BJ (cell line): ENCODE measurements at regions not wholly inside any gene's neighbourhood (a gene's known extent, or its start where the extent isn't known, plus 50 kb on each side); places are given as distances from the start of the nearest gene placed in this dataset.

Experiments used
- CTCF ChIA-PET: fragments of 350-600 bp; formaldehyde crosslinking; extraction: SDS; loops from one replicate; lab custom pipeline; 2021; ENCODE audit warnings: antibody characterized with exemption, inconsistent platforms; lab: Yijun Ruan, JAX
- POLR2A ChIA-PET: fragments of 300-600 bp; sonication (Branson Sonifier 250); formaldehyde crosslinking; extraction: SDS; loops from one replicate; lab custom pipeline; 2021; ENCODE audit warnings: antibody characterized with exemption; lab: Charles Lee
- DNase-seq: peaks from one replicate; pipeline ENCODE4 v3.0.0-alpha.2; 2011; ENCODE audit warnings: low read depth
- H3K27me3 ChIP-seq: 2 replicates; pipeline ENCODE4 v1.6.0; 2011; ENCODE audit warnings: low read length; ENCODE audit not compliant: control insufficient read depth, insufficient read depth
- H3K36me3 ChIP-seq: 2 replicates; pipeline ENCODE4 v1.5.1; 2011; ENCODE audit warnings: low read length; ENCODE audit not compliant: control insufficient read depth, insufficient read depth
- H3K4me3 ChIP-seq: 2 replicates; pipeline ENCODE4 v1.5.1; 2011; ENCODE audit warnings: low read depth, mild to moderate bottlenecking, control low read depth, low read length
- CTCF ChIP-seq: IDR thresholded peaks from 2 replicates; pipeline ENCODE4 v1.5.1; 2011; ENCODE audit warnings: low read depth, mild to moderate bottlenecking, control low read depth, inconsistent platforms, low read length, moderate library complexity; ENCODE audit not compliant: insufficient read depth

GRCh38 chr7:4616116-4616515 is 66.0 kb upstream of the FOXK1 start:
- Histone ChIP-seq H3K36me3 (no peaks in the 10 kb centered on the region), H3K4me3 (no peak overlapping the region), H3K27me3 (no peaks in the 10 kb centered on the region)
- DNase-seq, result no peak
- ChIA-PET POLR2A (no interaction called here), CTCF (interaction anchor here (0.6 to 5.5 kb wide), 3 partner anchors 15 to 67 kb away, joined by 3 to 57 read pairs (median 5); no protein-coding TSS in a partner anchor)
- no peak for TF ChIP-seq CTCF

- POLR2A ChIA-PET, result no interaction called here
- no peak for TF ChIP-seq CTCF
- CTCF ChIA-PET, result no interaction called here
These were observed 60.7 kb upstream of the FOXK1 start for GRCh38 chr7:4621396-4621795.

GRCh38 chr7:4626318-4626845 is 55.7 kb upstream of the FOXK1 start:
- Histone ChIP-seq H3K27me3 (peaks cover 3% of the 10 kb centered on the region; the same call in 1 of the 2 replicates), H3K36me3 (no peaks in the 10 kb centered on the region), H3K4me3 (no peak overlapping the region)
- ChIA-PET CTCF (interaction anchor here (2.8 kb wide), 1 partner anchor 15 kb away, joined by 11 read pairs; no protein-coding TSS in a partner anchor), POLR2A (no interaction called here)
- TF ChIP-seq CTCF, result no peak
- no peak for DNase-seq

More at GRCh38 chr7:4621396-4621795, 60.7 kb upstream of the FOXK1 start:
- no peaks in the 10 kb centered on the region for H3K36me3 ChIP-seq
- H3K4me3 ChIP-seq, result no peak overlapping the region
- H3K27me3 ChIP-seq, result no peaks in the 10 kb centered on the region
- no peak for DNase-seq

GRCh38 chr7:4629287-4629895 is 52.7 kb upstream of the FOXK1 start:
- peaks cover 3% of the 10 kb centered on the region; the same call in 1 of the 2 replicates for H3K27me3 ChIP-seq
- H3K4me3 ChIP-seq, result no peak overlapping the region
- CTCF ChIA-PET, result interaction anchor here (3.4 to 4.0 kb wide), 2 partner anchors 16 to 21 kb away, joined by 30 to 57 read pairs; no protein-coding TSS in a partner anchor
- POLR2A ChIA-PET, result no interaction called here
- no peak for TF ChIP-seq CTCF
- H3K36me3 ChIP-seq, result no peaks in the 10 kb centered on the region
- no peak for DNase-seq

- Histone ChIP-seq H3K27me3 (peaks cover 3% of the 10 kb centered on the region; the same call in 1 of the 2 replicates), H3K36me3 (no peaks in the 10 kb centered on the region), H3K4me3 (peak overlapping the region; percentile 40)
- peak; percentile 78 for TF ChIP-seq CTCF
- ChIA-PET POLR2A (interaction anchor here (1.3 kb wide), 1 partner anchor 114 kb away, joined by 4 read pairs; no protein-coding TSS in a partner anchor), CTCF (interaction anchor here (0.5 to 4.0 kb wide), 14 partner anchors 10 to 1766 kb away, joined by 3 to 57 read pairs (median 4); no protein-coding TSS in a partner anchor)
- DNase-seq, result peak; percentile 57
These were observed 50.5 kb upstream of the FOXK1 start for GRCh38 chr7:4631380-4632179.
